ENCODE measurements at regions not wholly inside any gene's neighbourhood (a gene's known extent, or its start where the extent isn't known, plus 50 kb on each side); places are given as distances from the start of the nearest gene placed in this dataset.

GRCh38 chr14:36430662-36431084, 89.4 kb downstream of the NKX2-1 start:
- TF ChIP-seq, protein P1, sequence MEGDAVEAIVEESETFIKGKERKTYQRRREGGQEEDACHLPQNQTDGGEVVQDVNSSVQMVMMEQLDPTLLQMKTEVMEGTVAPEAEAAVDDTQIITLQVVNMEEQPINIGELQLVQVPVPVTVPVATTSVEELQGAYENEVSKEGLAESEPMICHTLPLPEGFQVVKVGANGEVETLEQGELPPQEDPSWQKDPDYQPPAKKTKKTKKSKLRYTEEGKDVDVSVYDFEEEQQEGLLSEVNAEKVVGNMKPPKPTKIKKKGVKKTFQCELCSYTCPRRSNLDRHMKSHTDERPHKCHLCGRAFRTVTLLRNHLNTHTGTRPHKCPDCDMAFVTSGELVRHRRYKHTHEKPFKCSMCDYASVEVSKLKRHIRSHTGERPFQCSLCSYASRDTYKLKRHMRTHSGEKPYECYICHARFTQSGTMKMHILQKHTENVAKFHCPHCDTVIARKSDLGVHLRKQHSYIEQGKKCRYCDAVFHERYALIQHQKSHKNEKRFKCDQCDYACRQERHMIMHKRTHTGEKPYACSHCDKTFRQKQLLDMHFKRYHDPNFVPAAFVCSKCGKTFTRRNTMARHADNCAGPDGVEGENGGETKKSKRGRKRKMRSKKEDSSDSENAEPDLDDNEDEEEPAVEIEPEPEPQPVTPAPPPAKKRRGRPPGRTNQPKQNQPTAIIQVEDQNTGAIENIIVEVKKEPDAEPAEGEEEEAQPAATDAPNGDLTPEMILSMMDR (IDR thresholded peaks at IDR 0.05) = no peak
- no peak for TF ChIP-seq POLR2A (IDR thresholded peaks at IDR 0.05)
